Muscle of leg (tissue), 3 donors: ENCODE measurements at regions not wholly inside any gene's neighbourhood (a gene's known extent, or its start where the extent isn't known, plus 50 kb on each side); places are given as distances from the start of the nearest gene placed in this dataset.
A peak's percentile ranks its signal among the peaks of the same experiment; 100 is the strongest.

Experiments
- DNase-seq: peaks from one replicate; pipeline ENCODE4 v3.0.0; 2013
- H3K27ac ChIP-seq: one replicate; pipeline ENCODE4 v1.5.1; 2013; ENCODE audit warnings: mild to moderate bottlenecking, low read length, control low read depth
- H3K27me3 ChIP-seq: one replicate; pipeline ENCODE4 v1.6.1; 2013; ENCODE audit warnings: low read length; ENCODE audit not compliant: control insufficient read depth, insufficient read depth
- H3K36me3 ChIP-seq: one replicate; pipeline ENCODE4 v1.6.1; 2013; ENCODE audit warnings: low read length; ENCODE audit not compliant: control insufficient read depth, insufficient read depth
- H3K4me1 ChIP-seq: one replicate; pipeline ENCODE4 v1.6.1; 2013; ENCODE audit warnings: low read length; ENCODE audit not compliant: control insufficient read depth, insufficient read depth
- H3K4me3 ChIP-seq: one replicate; pipeline ENCODE4 v1.5.1; 2013; ENCODE audit warnings: low read length, control low read depth
- H3K9me3 ChIP-seq: replicated peaks from 2 replicates; pipeline ENCODE4 v1.6.1; 2013; ENCODE audit warnings: low read depth, low read length; ENCODE audit not compliant: control insufficient read depth
- WGBS: methylation state at CpG from one replicate; pipeline ENCODE4 v1.1.5; 2013; ENCODE audit warnings: missing lambda C conversion rate; ENCODE audit not compliant: insufficient coverage; 5-methylcytosine and 5-hydroxymethylcytosine counted together

DNA sequence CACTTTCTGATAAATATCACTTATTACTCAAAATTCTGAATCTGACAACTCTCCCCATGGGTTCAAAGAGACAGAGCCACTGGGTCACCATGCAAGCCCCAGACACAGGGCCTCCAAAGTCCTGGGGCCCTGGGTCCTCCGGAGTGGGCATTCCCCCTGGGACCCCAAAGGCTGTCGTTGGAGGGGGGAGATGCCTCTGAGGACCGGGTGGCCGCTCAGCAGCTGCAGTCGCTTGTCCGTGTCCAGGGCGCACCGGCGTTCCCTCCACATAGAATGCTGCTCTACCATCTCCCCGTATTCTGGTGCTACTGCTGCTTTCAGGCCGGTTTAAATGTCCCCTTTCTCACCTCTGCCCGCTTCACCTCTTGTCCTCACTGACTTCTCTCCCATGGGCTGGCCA is 246.1 kb downstream of the TEX29 start:
- no peak overlapping the region for H3K4me3 ChIP-seq
- no peak for DNase-seq
- H3K9me3 ChIP-seq = peaks cover 6% of the 10 kb centered on the region
- peaks cover 5% of the 10 kb centered on the region for H3K27me3 ChIP-seq
- no peaks in the 10 kb centered on the region for H3K36me3 ChIP-seq
- no peak overlapping the region for H3K27ac ChIP-seq
- 93% methylated on average over 10 of the region's 12 CpGs for WGBS
- H3K4me1 ChIP-seq = peaks cover 8% of the 10 kb centered on the region

- 75% methylated on average over 14 of the region's 16 CpGs for WGBS
- H3K9me3 ChIP-seq = peaks cover 6% of the 10 kb centered on the region
- peaks cover 7% of the 10 kb centered on the region for H3K27me3 ChIP-seq
- DNase-seq = no peak
- no peak overlapping the region for H3K4me3 ChIP-seq
- H3K27ac ChIP-seq = no peak overlapping the region
- peaks cover 3% of the 10 kb centered on the region for H3K4me1 ChIP-seq
- no peaks in the 10 kb centered on the region for H3K36me3 ChIP-seq
Observed at GRCh38 chr13:111567637-111568036, 247.2 kb downstream of the TEX29 start.

- Histone ChIP-seq H3K4me1 (no peaks in the 10 kb centered on the region), H3K27me3 (peaks cover 12% of the 10 kb centered on the region)
- whole genome bisulfite sequencing = 84% methylated on average over 8 of the region's 8 CpGs
Observed at GRCh38 chr13:111568290-111568689, 247.8 kb downstream of the TEX29 start.

DNA sequence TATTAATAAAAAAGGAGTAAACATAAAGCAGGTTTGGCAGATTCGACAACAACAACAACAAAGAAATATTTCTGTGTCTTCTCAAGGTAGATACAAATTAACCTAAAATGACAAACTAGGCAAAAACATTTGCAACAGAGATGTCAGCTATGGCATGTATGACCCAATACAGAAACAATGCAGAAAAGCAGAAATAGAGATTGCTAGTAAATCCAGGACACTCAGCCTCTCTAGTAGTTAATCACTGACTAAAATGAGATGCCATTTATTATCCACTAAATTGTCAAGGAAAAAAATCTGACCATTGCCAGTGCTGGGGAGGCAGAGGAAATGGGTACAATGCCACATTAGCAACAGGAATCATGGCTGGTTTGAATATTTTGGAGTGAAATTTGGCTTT is 250.5 kb downstream of the TEX29 start:
- Histone ChIP-seq H3K27me3 (peaks cover 12% of the 10 kb centered on the region), H3K4me1 (no peaks in the 10 kb centered on the region), H3K27ac (no peak overlapping the region), H3K4me3 (no peak overlapping the region), H3K36me3 (no peaks in the 10 kb centered on the region), H3K9me3 (peaks cover 14% of the 10 kb centered on the region)
- no CpG with 5 or more reads among the region's 1 CpG for WGBS
- DNase-seq = no peak

More at GRCh38 chr13:111568290-111568689, 247.8 kb downstream of the TEX29 start:
- H3K27ac ChIP-seq = no peak overlapping the region
- DNase-seq = no peak
- H3K4me3 ChIP-seq = no peak overlapping the region
- no peaks in the 10 kb centered on the region for H3K36me3 ChIP-seq
- H3K9me3 ChIP-seq = peaks cover 6% of the 10 kb centered on the region

- Histone ChIP-seq H3K4me3 (no peak overlapping the region), H3K27me3 (peaks cover 14% of the 10 kb centered on the region), H3K9me3 (peaks cover 14% of the 10 kb centered on the region), H3K36me3 (no peaks in the 10 kb centered on the region), H3K27ac (no peak overlapping the region), H3K4me1 (peaks cover 11% of the 10 kb centered on the region)
- DNase-seq = no peak
- WGBS = 61% methylated on average over 10 of the region's 27 CpGs
Observed at GRCh38 chr13:111572956-111573761, 252.7 kb downstream of the TEX29 start.

- Histone ChIP-seq H3K4me3 (no peak overlapping the region), H3K27ac (no peak overlapping the region), H3K27me3 (peaks cover 12% of the 10 kb centered on the region), H3K9me3 (peaks cover 10% of the 10 kb centered on the region), H3K4me1 (peaks cover 11% of the 10 kb centered on the region), H3K36me3 (no peaks in the 10 kb centered on the region)
- no peak for DNase-seq
- 94% methylated on average over 6 of the region's 7 CpGs for WGBS
Observed at GRCh38 chr13:111573801-111574200, 253.4 kb downstream of the TEX29 start.

GRCh38 chr13:111575276-111575675 is 254.8 kb downstream of the TEX29 start:
- H3K9me3 ChIP-seq = peaks cover 14% of the 10 kb centered on the region
- no peaks in the 10 kb centered on the region for H3K36me3 ChIP-seq
- no peak overlapping the region for H3K27ac ChIP-seq
- 89% methylated on average over 6 of the region's 9 CpGs for WGBS
- DNase-seq = no peak
- no peak overlapping the region for H3K4me3 ChIP-seq
- H3K27me3 ChIP-seq = peaks cover 10% of the 10 kb centered on the region
- peaks cover 11% of the 10 kb centered on the region for H3K4me1 ChIP-seq

- DNase-seq = peak; percentile 9
- H3K4me1 ChIP-seq = peaks cover 11% of the 10 kb centered on the region
- H3K27ac ChIP-seq = no peak overlapping the region
- peaks cover 10% of the 10 kb centered on the region for H3K27me3 ChIP-seq
- peaks cover 14% of the 10 kb centered on the region for H3K9me3 ChIP-seq
- no peak overlapping the region for H3K4me3 ChIP-seq
- no peaks in the 10 kb centered on the region for H3K36me3 ChIP-seq
- 100% methylated on average over 2 of the region's 5 CpGs for WGBS
Observed at GRCh38 chr13:111575719-111576118, 255.3 kb downstream of the TEX29 start.

DNA sequence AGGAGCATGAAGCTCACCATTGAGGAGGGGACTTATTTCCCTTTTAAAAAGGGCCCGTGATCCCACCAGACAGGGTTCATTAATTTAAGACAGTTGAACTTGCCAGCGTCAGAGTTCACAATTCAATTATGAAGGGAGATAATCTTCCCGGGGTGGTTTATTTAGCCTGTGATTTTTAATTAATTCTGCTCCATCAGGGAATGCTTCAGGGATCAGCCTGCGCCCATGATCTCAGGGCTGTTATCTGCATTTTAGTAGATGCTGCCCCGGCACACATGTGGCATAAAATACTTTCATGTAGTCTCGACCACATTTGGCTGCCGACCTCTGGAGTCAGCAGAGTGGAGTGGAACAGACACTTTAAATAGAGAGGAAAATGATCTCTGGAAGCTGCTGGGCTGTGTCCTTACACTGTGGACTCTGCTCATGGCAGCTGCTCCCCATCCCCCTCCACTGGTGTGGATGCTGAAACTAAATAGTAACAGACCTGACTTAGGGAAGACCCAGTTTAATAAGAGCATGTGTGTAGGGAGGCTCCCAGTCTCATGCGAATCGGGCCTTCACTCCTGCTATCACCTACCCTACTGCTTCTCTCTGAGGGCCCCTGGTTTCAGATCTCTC is 256.9 kb downstream of the TEX29 start:
- Histone ChIP-seq H3K36me3 (no peaks in the 10 kb centered on the region), H3K4me3 (no peak overlapping the region), H3K4me1 (peaks cover 11% of the 10 kb centered on the region), H3K9me3 (peaks cover 14% of the 10 kb centered on the region), H3K27ac (peak overlapping the region; percentile 71), H3K27me3 (peaks cover 7% of the 10 kb centered on the region)
- DNase-seq = peak; percentile 42
- WGBS = 14% methylated on average over 2 of the region's 9 CpGs

- H3K36me3 ChIP-seq = no peaks in the 10 kb centered on the region
- H3K27me3 ChIP-seq = peaks cover 4% of the 10 kb centered on the region
- peaks cover 11% of the 10 kb centered on the region for H3K4me1 ChIP-seq
- H3K4me3 ChIP-seq = no peak overlapping the region
- H3K27ac ChIP-seq = peak overlapping the region; percentile 71
- 53% methylated on average over 8 of the region's 15 CpGs for whole genome bisulfite sequencing
- DNase-seq = peak; percentile 44
- peaks cover 14% of the 10 kb centered on the region for H3K9me3 ChIP-seq
Observed at GRCh38 chr13:111577956-111578605, 257.6 kb downstream of the TEX29 start.
